C4-2B (cell line): ENCODE measurements at regions not wholly inside any gene's neighbourhood (a gene's known extent, or its start where the extent isn't known, plus 50 kb on each side); places are given as distances from the start of the nearest gene placed in this dataset.

Source experiments
- H3K27ac ChIP-seq: fragments of 450-650 bp; 2 replicates; pipeline ENCODE4 v1.5.1; 2017
- ZFX ChIP-seq: fragments of 450-650 bp; IDR thresholded peaks from 2 replicates; pipeline ENCODE4 v1.6.1; 2017
- TF ChIP-seq, protein P1 (sequence below): fragments of 450-650 bp; conservative IDR thresholded peaks from 2 replicates; pipeline ENCODE4 v1.5.1; 2017; ENCODE audit warnings: mild to moderate bottlenecking

- TF ChIP-seq, protein P1, sequence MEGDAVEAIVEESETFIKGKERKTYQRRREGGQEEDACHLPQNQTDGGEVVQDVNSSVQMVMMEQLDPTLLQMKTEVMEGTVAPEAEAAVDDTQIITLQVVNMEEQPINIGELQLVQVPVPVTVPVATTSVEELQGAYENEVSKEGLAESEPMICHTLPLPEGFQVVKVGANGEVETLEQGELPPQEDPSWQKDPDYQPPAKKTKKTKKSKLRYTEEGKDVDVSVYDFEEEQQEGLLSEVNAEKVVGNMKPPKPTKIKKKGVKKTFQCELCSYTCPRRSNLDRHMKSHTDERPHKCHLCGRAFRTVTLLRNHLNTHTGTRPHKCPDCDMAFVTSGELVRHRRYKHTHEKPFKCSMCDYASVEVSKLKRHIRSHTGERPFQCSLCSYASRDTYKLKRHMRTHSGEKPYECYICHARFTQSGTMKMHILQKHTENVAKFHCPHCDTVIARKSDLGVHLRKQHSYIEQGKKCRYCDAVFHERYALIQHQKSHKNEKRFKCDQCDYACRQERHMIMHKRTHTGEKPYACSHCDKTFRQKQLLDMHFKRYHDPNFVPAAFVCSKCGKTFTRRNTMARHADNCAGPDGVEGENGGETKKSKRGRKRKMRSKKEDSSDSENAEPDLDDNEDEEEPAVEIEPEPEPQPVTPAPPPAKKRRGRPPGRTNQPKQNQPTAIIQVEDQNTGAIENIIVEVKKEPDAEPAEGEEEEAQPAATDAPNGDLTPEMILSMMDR, result no peak
- no peak for TF ChIP-seq ZFX
Observed at GRCh38 chr15:45980366-45980765, 345.5 kb downstream of the SQOR start.

GRCh38 chr15:45981625-45982024 is 346.8 kb downstream of the SQOR start:
- TF ChIP-seq ZFX, result no peak
- TF ChIP-seq, protein P1, result no peak
- no peak overlapping the region for H3K27ac ChIP-seq

More at GRCh38 chr15:45980366-45980765, 345.5 kb downstream of the SQOR start:
- H3K27ac ChIP-seq, result no peak overlapping the region

DNA sequence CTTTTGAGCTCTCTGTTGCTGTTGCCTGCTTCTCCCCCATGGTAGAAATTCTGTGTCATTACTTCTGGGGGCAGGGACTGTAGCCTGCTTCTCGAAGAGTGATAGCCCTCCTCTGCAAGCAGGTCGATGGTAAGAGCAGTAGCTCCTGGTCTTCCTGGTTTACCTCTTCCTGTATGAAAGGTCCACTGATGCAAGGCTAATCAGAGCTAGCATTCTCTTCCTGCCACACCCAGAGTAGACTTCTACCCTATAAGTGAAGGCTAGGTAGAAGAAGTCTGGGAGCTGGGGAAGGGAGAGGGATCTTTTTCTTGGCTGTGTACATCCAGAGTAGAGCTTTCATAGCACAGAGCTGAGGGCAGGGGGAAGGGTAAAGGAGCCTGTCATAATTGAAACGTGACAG is 357.0 kb downstream of the SQOR start:
- H3K27ac ChIP-seq, result no peak overlapping the region
- TF ChIP-seq ZFX, result no peak
- TF ChIP-seq, protein P1, result no peak

DNA sequence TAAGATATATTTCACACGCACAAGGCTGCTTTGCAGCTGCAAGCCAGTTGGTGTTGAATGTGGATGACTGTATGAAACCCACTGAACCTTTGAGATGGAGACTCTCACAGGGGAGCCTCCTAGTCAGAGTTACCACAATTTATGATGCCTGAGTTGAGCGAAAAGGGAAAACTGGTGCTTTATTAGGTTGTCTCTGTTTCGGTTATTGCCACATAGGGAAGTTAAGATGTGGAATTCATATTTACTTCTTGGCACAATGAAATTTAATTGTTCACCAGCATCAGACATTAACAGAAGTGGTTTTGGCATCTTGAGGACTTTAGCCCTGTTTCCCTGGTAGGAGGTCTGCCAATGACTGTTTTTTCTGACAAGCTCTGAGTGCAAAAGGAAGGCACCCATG is 358.2 kb downstream of the SQOR start:
- no peak overlapping the region for H3K27ac ChIP-seq
- no peak for TF ChIP-seq ZFX
- TF ChIP-seq, protein P1, result no peak

DNA sequence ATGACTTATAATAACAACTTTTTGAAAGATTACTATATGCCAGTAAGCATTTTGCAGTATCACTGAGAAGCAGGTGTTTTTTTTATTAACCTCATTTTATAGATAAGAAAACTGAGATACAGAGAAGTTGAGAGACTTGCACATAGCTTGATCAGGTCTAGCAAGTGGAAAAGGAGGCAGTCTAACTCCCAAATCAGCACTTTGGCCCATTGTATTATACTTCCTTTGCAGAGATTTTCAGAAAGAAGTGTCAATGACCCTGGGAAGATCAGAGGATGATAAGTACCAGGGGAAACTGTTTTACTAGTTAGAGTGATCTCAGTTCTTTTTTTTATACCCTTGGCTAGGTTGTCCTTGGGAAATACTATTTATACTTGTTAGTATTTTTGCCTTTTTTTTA is 358.7 kb downstream of the SQOR start:
- TF ChIP-seq ZFX, result no peak
- TF ChIP-seq, protein P1, result no peak
- no peak overlapping the region for H3K27ac ChIP-seq

- TF ChIP-seq, protein P1, result no peak
- TF ChIP-seq ZFX, result no peak
- H3K27ac ChIP-seq, result no peak overlapping the region
Observed at GRCh38 chr15:45995800-45996199, 361.0 kb downstream of the SQOR start.

DNA sequence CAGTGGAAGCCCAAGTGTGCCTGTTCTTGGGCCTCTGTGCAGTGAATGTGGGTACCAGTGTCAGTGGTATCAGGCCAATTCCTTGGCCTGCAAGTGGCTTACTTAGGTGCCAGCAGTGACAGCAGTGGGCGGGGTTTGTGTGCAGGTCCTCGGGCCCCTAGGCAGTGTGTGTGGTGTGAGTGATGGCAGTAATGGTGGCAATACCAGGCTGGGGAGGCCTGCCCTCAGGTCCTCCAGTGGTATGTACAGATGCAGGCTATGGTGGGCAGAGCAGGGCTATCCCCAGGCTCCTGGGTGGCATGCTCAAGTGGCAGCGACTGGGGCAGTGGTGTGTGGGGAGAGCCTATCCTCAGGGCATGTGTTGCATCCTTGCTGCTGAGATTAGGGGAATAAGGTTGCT is 379.7 kb downstream of the SQOR start:
- TF ChIP-seq ZFX, result no peak
- H3K27ac ChIP-seq, result no peak overlapping the region

DNA sequence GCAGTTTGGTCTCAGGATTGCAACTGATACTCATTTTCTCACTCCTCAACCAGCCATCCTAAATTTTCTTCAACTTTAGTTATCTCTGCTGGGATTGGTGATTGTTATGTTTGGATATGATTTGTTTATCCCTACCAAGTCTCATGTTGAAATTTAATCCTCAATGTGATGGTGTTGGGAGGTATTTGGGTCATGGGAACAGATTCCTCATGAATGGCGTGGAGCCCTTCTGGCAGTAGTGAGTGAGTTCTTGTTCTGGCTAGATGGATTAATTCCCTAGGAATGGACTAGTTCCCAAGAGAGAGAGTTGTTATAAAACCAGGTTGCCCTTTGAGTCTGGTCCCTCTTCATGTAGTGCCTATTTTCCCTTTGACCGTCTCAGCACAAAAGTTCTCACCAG is 399.9 kb downstream of the SQOR start:
- TF ChIP-seq, protein P1, result no peak
- TF ChIP-seq ZFX, result no peak
- H3K27ac ChIP-seq, result no peak overlapping the region
